ENCODE measurements at regions not wholly inside any gene's neighbourhood (a gene's known extent, or its start where the extent isn't known, plus 50 kb on each side); places are given as distances from the start of the nearest gene placed in this dataset.

- Histone ChIP-seq H3K9me2 (ENCODE audit: insufficient read depth, low read length) (no peaks in the 10 kb centered on the region), H3K4me1 (ENCODE audit: insufficient read depth, low read length, poor library complexity, severe bottlenecking) (no peaks in the 10 kb centered on the region), H4K20me1 (ENCODE audit: insufficient read depth, low read length) (no peaks in the 10 kb centered on the region), H3K4me2 (ENCODE audit: low read length) (no peak overlapping the region), H3K27ac (ENCODE audit: low read depth, low read length, poor library complexity, severe bottlenecking) (no peak overlapping the region), H3K4me3 (ENCODE audit: low read depth, low read length, poor library complexity, severe bottlenecking) (no peak overlapping the region), H3K9me3 (ENCODE audit: low read length) (no peaks in the 10 kb centered on the region), H3K36me3 (ENCODE audit: insufficient read depth, low read length) (no peaks in the 10 kb centered on the region), H2AFZ (ENCODE audit: low read length) (no peak overlapping the region), H3K79me2 (ENCODE audit: insufficient read depth, low read depth, low read length) (no peaks in the 10 kb centered on the region)
- no TSS peak for BruUV-seq (replicated peaks)
- ChIA-PET POLR2A (no interaction called here), CTCF (ENCODE audit: unreplicated experiment) (no interaction called here)
- TF ChIP-seq CTCF (conservative IDR thresholded peaks at IDR 0.05; ENCODE audit: low read length) (no peak), EZH2phosphoT487 (IDR thresholded peaks at IDR 0.05; ENCODE audit: borderline replicate concordance, low read depth, low read length) (no peak)
- DNase-seq (ENCODE audit: low spot score), result no peak
- intact Hi-C loops (cut with micrococcal nuclease; ENCODE audit: unreplicated experiment), result no loop called here
Measured at GRCh38 chr5:28862860-28863196, 1824.4 kb upstream of the CDH9 start.

DNA sequence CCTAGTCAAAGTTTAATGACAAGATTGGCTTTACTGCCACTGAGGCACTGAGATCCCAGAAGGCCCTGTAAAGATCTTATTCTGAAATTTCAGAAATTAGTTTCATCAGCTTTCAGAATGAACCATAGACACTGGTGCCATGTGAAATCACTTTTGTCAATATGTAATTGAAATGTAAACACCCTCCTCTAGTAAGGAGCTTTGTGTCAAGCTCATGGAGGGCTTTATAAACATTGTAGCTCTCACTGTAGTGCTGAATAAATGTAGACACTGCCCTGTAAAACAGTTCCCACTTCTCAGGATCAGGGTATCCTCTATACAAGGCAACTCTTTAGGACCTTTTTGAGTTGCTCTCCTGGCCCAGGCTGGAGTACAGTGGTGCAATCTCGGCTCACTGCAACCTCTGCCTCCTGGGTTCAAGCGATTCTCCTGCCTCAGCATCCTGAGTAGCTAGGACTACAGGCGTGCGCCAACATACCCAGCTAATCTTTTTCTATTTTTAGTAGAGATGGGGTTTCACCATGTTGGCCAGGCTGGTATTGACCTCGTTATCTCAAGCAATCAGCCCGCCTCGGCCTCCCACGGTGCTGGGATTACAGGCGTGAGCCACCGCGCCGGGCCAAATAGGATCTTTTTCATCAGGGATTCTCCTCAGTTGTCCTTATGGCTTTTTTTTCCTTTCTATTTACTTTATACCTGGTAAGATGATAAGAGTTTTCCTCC is 1823.9 kb upstream of the CDH9 start:
- no peaks in the 10 kb centered on the region for H3K9me3 ChIP-seq (ENCODE audit: low read length)
- H3K9me2 ChIP-seq (ENCODE audit: insufficient read depth, low read length), result no peaks in the 10 kb centered on the region
- no peaks in the 10 kb centered on the region for H4K20me1 ChIP-seq (ENCODE audit: insufficient read depth, low read length)
- no peaks in the 10 kb centered on the region for H3K4me1 ChIP-seq (ENCODE audit: insufficient read depth, low read length, poor library complexity, severe bottlenecking)
- intact Hi-C loops (cut with micrococcal nuclease; ENCODE audit: unreplicated experiment), result no loop called here
- no peak overlapping the region for H2AFZ ChIP-seq (ENCODE audit: low read length)
- TF ChIP-seq EZH2phosphoT487 (IDR thresholded peaks at IDR 0.05; ENCODE audit: borderline replicate concordance, low read depth, low read length) (no peak), CTCF (conservative IDR thresholded peaks at IDR 0.05; ENCODE audit: low read length) (no peak)
- ChIA-PET CTCF (ENCODE audit: unreplicated experiment) (no interaction called here), POLR2A (no interaction called here)
- DNase-seq (ENCODE audit: low spot score), result no peak
- no TSS peak for BruUV-seq (replicated peaks)
- H3K36me3 ChIP-seq (ENCODE audit: insufficient read depth, low read length), result no peaks in the 10 kb centered on the region
- no peak overlapping the region for H3K27ac ChIP-seq (ENCODE audit: low read depth, low read length, poor library complexity, severe bottlenecking)
- H3K4me2 ChIP-seq (ENCODE audit: low read length), result no peak overlapping the region
- H3K4me3 ChIP-seq (ENCODE audit: low read depth, low read length, poor library complexity, severe bottlenecking), result no peak overlapping the region
- H3K79me2 ChIP-seq (ENCODE audit: insufficient read depth, low read depth, low read length), result no peaks in the 10 kb centered on the region

GRCh38 chr5:28855626-28856025 is 1817.2 kb upstream of the CDH9 start:
- Histone ChIP-seq H3K4me2 (ENCODE audit: low read length) (no peak overlapping the region), H3K36me3 (ENCODE audit: insufficient read depth, low read length) (no peaks in the 10 kb centered on the region), H2AFZ (ENCODE audit: low read length) (no peak overlapping the region), H3K79me2 (ENCODE audit: insufficient read depth, low read depth, low read length) (no peaks in the 10 kb centered on the region), H3K4me3 (ENCODE audit: low read depth, low read length, poor library complexity, severe bottlenecking) (no peak overlapping the region), H3K4me1 (ENCODE audit: insufficient read depth, low read length, poor library complexity, severe bottlenecking) (no peaks in the 10 kb centered on the region), H3K27ac (ENCODE audit: low read depth, low read length, poor library complexity, severe bottlenecking) (no peak overlapping the region), H4K20me1 (ENCODE audit: insufficient read depth, low read length) (no peaks in the 10 kb centered on the region), H3K9me3 (ENCODE audit: low read length) (no peaks in the 10 kb centered on the region), H3K9me2 (ENCODE audit: insufficient read depth, low read length) (no peaks in the 10 kb centered on the region)
- ChIA-PET POLR2A (interaction anchor here (0.5 kb wide), 1 partner anchor 185 kb away, joined by 3 read pairs; no protein-coding TSS in a partner anchor), CTCF (ENCODE audit: unreplicated experiment) (no interaction called here)
- no TSS peak for BruUV-seq (replicated peaks)
- TF ChIP-seq CTCF (conservative IDR thresholded peaks at IDR 0.05; ENCODE audit: low read length) (no peak), EZH2phosphoT487 (IDR thresholded peaks at IDR 0.05; ENCODE audit: borderline replicate concordance, low read depth, low read length) (no peak)
- DNase-seq (ENCODE audit: low spot score), result no peak
- intact Hi-C loops (cut with micrococcal nuclease; ENCODE audit: unreplicated experiment), result no loop called here

Measured in OCI-LY7 (cell line).